Medulla oblongata (tissue), 1 donor: ENCODE measurements at regions not wholly inside any gene's neighbourhood (a gene's known extent, or its start where the extent isn't known, plus 50 kb on each side); places are given as distances from the start of the nearest gene placed in this dataset.
"Not testable (repeated sequence)": the region's sequence is repeated elsewhere in the genome, so short reads cannot be mapped to it uniquely, and the experiment has no call there.

Experiments
- DNase-seq: peaks from one replicate; pipeline ENCODE4 v3.0.0-alpha.2; 2015; ENCODE audit errors: extremely low spot score

DNA sequence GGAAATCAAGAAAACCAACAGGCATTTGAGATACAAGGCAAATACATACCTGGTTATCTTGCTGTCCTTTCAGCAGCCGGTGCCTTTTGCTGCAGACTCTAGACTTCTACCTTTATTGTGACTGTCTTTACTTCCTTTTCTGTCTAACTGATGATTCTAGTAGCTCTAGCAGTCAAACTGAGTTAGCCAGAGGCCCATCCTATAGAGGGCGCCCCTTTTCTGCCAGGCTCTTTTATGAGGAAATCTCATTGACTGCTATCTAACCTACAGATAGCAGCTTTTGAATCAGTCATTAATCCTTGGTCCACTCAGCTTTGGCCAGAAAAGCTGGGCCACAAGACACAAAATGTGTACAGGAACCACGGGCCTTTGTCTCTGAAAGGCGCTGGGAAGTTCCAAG lies 87.5 kb upstream of the WSB1 start:
- no peak for DNase-seq

DNA sequence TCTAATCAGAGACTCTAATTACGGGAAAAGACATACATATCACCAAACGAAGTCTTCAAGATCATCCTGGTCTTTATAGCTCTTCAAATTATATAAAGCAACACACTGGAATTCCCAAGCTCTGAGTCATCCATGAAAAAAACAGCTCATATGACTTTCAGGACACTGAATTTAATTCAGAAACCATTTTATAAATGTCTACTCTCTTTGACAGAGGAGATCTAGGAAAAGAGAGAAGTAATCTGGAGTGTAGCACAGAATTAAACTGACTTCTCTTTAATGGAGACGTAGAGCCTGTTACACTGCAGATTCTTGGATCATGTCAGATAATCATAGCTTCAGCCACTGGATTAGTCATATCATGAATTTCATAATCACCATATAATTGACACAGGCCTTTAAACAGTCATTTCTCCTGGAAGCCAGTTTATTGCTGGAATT lies 86.8 kb upstream of the WSB1 start:
- DNase-seq, result no peak

DNA sequence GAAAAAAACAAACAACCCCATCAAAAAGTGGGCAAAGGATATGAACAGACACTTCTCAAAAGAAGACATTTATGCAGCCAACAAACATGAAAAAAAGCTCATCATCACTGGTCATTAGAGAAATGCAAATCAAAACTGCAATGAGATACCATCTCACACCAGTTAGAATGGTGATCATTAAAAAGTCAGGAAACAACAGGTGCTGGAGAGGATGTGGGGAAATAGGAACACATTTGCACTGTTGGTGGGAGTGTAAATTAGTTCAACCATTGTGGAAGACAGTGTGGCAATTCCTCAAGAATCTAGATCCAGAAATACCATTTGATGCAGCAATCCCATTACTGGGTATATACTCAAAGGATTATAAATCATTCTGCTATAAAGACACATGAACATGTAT lies 85.5 kb upstream of the WSB1 start:
- DNase-seq, result not testable (repeated sequence)

DNA sequence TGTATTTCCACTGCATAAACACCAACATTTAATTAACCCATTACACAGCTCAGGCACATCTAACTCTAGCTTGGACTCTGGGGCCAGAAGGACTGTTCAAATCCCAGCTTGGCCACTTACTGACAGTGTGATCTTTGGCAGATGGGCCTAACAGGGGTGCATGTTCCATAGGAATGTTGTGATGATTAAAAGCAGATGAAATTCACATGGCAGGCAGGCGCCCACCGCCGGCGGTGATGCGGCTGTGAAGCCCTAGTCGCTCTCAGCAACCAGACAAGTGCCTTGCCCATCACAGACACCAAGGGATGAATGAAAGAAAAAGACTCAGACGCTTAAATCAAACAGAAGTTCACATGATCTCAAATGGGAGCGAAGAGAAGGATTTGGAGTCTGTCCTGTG lies 84.6 kb upstream of the WSB1 start:
- no peak for DNase-seq

DNA sequence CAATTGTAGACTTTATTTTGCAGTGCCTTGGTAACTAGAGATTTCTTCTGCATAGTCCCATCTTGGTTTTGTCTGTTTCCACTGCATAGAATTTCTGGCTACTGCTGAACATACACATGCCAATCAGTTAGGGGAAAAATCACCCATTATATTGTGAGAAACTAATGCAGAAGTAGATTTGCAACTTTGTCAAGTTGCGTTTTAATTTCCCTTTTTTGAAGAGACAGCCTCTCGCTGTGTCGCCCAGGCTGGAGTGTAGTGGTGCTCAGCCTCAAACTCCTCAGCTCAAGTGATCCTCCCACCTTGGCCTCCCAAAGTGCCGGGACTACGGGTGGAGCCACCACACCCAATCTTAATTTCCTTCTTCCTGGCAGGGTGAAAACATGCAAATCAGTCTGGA lies 83.1 kb upstream of the WSB1 start:
- DNase-seq, result not testable (repeated sequence)

DNA sequence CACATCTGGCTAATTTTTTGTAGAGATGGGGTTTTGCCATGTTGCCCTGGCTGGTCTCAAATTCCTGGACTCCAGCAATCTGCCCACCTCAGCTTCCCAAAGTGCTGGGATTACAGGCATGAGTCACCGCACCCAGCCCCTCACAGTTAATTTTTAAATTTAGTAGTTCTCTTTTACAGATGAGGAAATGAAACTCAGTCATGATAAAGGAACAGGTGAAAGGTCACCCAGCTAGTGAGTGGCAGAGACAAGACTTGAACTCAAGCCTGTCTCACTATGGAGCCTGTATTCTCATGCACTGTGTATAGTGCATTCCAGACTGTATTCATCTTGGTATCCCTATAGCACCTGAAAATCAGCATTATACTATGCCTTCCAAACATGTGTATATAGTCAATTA lies 77.1 kb upstream of the WSB1 start:
- DNase-seq, result no peak

DNA sequence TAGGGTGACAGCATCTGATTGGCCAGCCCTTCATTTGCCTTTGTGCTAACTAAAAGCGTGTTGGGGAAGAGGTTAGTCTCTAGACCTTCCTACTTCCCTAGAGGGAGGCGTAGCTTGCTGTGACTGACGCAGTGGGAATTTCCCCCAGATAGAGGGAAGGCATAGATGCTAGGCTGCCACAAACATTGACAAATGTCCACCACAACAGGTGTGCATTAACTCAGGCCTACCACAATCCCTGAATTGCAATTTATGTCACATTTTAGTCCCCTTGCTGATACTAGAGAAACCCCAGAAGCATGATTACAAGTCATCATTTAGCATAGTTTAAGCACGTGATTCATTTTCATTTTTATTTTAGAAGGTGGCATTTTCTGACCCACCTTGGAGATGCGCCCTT lies 76.3 kb upstream of the WSB1 start:
- peak; percentile 55 for DNase-seq

DNA sequence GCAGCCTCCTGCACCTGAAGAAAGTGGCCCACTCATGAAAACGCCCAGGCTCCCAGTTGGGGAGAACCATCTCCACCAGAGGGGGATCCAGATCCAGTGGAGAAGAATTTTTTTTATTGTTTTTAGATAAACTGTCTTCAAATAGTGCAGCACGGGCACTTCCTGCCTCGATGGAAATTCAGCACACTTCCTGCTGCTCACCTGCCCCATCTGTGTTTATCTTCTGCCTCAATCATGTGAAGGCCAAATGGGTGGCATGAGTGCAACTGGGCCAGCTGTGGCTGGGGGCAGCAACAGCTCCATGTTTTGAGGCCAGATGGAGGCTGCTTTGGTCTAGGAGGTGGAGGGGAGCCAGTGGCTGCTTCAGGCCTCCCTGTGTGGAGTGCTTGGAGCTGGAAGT lies 75.9 kb upstream of the WSB1 start:
- DNase-seq, result no peak

DNA sequence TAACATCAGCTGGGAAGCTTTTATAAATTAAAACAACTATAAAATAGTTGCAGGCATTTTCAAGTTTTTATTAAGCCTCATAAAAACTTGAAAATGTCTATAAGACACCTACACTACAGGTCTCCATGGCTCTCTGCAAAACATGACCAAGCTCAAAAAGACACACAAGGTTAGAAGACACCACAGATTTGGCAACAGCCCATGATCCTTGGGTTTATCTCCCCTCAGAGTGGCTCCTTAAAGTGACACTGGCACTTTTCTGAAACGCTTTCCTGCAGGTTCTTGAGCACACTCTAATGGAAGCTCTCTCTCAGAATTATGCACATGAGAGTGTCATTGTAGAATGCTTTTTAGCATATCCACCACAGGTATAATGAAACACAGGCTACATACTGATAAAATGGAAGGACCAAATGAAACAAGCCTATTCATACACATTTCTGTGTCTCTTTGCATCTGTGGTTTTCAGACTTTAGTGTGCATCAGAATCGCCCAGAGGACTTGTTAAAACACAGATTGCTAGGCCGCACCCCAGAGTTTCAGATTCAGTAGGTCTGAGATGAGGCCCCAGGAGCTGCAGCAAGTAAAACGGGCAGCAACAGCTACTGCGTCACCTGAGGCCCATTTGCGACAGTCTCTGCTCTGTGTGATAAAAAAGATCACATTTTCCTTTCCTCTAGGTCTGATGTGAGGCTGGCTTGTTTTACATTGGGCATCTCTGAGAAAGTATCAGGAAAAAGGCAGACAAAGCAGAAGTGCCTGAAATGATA lies 75.0 kb upstream of the WSB1 start:
- no peak for DNase-seq

DNA sequence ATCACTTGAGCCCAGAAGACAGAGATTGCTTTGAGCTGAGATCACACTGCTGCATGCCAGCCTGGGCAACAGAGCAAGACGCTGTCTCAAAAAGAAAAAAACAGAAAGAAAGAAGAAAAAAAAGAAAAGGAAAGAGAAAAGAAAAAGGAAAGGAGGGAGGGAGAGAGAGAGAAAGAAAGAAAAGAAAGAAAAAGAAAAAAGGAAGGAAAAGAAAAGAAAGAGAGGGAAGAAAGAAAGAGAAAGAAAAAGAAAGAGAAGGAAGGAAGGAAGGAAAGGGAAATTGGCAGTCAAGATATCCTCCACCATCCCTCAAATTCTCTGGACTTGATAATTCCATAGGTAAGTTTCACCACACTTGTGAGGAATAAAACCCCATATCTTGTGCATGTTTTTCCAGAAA lies 71.4 kb upstream of the WSB1 start:
- DNase-seq, result no peak

DNA sequence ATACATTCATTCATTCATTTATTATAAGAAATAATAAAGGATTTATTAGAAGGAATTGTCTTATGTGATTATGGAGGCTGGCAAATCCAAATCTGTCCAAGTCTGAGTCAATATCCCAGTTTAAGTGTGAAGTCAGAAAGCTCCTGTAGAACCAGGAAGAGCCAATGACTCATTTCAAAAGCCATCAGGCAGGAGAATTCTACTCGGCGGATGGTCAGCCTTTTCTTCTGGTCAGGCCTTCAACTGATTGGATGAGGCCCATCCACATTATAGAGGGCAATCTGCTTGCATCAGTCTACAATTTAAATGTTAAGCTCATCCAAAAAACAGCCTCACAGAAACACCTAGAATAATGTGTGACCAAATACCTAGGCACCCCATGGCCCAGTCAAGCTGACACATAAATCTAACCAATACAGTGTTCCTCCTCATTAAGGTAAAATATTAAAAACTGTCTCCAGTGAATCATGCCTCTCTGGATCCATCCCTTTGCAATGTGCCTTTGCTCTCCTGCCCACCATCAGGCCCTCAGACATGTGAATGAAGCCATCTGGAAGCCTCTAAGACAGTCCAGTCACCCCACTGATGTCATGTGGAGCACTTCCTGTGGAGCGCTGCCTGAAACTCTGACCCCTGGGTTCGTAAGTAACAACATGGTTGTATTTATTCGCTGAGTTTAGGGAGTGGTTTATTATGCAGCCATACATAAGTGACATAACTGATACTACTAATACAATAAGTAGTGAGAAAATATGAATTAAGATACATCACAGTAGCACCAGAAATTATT lies 69.2 kb upstream of the WSB1 start:
- no peak for DNase-seq

DNA sequence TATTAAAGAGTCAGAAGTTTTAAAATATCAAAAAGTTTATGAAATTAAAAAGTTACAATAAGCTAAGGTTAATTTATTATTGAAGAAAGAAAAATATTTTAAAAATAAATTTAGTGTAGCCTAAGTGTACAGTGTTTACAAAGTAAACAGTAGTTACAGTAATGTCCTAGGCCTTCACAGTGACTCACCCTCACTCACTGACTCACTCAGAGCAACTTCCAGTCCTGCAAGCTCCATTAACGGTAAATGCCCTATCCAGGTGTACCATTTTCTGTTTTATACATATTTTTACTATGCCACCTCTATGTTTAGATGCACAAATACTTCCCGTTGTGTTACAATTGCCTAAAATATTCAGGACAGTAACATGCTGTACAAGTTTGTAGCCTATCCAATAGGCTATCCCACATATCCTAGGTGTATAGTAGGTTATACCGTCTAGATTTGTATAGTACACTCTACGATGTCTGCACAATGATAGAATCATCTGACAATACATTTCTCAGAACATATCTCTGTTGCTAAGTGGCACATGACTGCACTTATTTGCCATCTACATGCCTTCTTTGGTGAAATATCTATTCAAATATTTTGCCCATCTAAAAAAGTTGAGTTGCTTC lies 67.2 kb upstream of the WSB1 start:
- no peak for DNase-seq

DNA sequence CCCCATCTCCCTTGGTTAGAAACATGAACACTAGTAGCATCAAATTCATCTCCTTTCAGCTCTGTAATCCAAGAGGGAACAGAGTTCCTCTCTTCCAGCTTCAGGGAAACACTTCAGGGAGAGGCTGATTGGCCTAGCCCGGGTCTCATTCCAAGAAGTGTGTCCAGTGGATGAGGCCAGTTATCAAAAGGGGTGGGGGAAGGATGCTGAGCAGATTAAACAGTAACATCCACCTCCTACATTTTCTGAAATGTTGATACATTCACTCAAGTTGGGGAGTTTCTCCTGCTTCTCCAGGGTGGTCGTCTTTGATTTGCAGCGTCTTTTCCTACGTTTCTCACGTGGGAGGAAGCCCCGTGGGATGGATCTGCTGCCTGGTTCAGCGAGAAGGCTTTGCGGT lies 62.9 kb upstream of the WSB1 start:
- no peak for DNase-seq

DNA sequence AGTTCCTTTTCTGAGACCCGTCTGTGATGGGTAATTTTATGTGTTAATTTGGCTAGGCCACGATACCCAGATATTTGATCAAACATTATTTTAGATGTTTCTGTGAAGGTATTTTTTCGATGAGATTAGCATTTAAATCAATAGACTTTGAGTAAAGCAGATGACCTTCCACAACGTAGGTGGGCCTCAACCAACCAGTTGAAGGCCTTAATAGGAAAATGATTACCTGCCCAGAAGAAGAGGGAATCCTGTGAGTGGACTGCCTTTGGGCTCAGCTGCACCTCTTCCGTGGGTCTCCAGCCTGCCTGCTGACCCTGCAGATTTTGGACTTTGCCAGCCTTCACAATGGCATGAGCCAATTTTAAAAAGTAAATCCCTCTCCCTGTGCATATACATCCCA lies 61.6 kb upstream of the WSB1 start:
- DNase-seq, result no peak

DNA sequence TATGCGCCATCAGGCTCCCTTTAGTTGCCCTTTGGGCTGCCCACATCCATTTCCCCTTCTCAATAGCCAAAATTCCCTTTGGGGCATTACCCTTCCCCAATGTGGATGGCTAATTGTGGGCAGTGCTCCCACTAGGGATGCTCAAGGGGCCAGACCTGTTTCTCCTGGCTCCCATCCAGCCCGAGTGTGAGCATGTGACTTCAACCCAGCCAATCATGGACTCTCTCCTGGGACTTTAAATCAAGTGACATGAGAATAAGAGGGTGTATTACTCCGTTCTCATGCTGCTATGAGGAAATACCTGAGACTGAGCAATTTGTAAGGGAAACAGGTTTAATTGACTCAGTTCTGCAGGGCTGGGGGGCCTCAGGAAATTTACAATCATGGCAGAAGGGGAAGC lies 60.9 kb upstream of the WSB1 start:
- DNase-seq, result no peak

DNA sequence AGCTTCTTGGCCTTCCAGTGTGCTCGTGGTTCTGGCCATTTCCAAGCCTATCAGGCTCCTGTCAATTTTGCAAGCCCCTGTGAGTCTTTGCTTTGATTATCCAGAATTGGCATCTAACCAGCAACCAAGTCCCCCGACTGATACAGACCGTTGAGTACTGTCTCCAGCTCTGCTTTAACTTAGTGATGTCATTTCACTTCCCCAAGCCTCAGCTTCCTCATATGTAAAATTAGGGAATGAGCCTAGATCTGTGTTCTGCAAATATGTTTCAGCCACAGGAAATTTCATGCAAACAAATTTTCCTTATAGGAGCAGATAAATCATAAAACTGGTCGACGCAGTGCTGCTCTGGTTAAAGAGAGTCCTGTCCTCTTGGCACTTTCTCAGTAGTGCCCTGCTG lies 60.1 kb upstream of the WSB1 start:
- DNase-seq, result peak; percentile 33

DNA sequence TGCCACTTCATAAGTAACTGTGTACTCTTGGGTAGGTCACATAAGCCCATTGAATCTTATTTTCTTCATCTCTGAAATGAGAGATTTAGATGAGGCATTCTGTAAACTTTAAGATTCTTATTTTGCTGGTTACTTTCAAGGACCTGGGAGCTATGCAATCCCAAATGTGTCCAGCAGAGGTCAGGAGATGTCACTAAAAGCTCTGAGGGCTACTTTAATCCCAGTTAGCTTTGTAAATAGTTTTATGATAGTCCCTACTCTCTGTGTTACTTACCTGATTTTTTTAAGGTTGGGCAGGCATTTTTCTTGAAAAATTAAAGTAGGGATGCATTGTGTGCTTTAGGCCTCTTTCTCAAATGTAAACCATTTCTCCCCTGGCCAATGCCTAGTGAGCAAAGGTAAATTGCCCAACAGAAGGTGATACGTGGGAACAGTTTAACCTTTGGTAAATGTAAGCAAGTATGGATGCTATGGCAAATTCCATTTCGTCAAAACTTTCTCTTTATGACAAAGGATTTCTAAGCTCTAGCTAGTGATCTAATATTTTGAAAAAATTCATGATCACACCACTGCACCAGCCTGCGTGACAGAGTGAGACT lies 57.1 kb upstream of the WSB1 start:
- DNase-seq, result peak; percentile 95

DNA sequence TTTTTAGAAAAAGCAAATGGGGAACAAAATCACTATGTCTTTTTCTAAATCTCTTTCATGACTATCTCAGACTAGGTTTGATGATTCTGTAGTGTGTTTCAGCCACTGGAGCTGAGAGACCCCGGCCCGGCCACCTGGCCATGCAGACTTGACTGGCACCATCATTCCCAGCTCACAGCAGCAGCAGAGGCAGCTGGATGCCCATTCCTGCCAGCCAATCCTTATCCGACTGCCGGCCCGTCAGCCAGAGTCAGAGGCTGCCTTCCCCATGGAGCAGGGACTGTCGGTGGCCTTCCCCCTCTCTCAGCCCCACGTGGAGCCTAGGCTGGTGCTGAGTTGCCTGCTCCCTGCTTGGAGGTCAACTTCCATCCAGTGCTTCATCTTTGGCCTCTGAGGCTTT lies 56.0 kb upstream of the WSB1 start:
- no peak for DNase-seq

DNA sequence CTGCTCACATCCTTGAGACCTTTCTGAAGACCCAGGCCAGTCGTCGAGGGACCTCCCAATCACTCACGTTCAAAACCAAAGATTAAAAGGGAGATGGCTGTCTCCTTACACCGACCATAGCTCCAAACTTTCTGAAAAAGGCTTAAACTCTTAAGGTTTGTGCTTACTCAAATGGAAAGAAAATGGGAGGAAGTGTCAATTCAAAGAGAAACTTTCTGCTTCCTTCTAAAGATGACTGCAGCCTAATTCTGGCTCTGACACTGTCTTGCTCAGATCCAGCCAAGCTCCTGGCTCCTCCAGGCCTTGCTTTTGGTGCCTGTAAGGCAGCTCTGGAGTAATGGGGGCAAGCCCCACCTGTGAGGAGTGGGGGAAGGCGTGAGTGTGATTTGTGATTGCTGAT lies 54.9 kb upstream of the WSB1 start:
- peak; percentile 74 for DNase-seq

DNA sequence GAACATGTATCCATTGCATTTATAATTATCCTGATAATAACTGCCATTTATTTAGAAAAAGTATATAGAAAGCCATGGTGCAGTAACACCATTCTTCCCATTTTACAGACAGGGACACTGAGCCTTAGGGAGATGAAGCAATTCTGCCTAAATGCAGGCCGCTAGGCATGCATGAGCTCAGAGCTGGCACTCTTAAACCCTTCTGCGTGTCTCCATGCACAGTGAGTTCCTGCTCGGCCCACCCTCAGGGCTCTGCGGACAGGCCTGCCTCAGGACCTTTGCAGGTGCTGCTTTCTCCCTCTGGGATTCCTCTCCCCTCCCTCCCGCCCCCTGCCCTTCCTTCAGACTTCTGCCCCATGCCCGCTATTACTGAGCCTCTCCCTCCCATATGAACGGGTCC lies 54.3 kb upstream of the WSB1 start:
- DNase-seq, result no peak

DNA sequence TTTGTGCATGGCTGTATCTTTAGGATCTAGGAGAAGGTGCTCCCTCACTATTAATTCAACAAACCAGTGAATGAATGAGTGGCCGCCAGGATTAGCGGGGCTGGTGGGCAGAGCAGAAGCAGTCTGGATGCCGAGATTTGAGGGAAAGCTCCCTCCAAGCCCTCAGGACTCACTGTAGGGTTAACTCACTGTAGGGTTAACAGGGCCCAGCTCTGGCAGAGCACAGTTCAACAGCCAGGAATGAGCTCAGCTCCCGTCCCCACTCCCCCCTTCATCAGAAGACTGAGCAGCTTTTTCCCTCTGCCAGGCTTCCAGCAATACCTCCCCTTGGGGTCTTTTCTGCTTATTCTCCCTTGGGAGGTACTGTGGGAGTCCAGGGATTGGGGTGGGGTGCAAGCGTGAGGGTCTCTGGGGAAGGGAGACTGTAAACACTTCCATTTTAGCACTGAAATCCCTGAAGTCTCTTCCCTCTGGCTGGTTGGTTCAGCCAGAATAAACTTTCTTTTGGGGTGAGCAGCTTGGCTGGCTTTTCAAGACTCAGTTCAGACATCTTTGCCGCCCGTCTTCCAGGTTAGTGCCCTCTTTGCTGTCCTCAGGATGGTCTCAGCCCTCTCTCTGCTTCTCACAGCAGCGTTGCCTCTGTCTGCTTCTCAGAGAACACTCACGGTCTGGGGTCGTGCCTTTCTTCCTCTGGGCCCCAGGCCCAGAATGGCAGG lies 53.7 kb upstream of the WSB1 start:
- no peak for DNase-seq

DNA sequence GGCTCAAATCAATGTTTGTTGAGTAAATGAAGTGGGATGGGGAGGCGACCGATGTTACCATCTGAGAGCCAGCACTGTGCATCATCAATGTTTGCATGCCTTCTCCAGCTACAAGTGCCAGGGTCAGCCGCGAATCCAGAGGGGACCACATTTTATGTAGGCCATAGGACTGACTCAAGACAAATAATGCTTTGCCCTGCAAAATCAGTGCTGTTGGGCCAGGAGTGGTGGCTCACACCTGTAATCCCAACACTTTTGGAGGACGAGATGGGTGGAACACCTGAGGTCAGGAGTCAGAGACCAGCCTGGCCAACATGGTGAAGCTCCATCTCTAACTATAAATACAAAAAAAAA lies 53.1 kb upstream of the WSB1 start:
- no peak for DNase-seq
